ENCODE measurements at regions not wholly inside any gene's neighbourhood (a gene's known extent, or its start where the extent isn't known, plus 50 kb on each side); places are given as distances from the start of the nearest gene placed in this dataset.

- Mint-ChIP-seq H3K27me3 (ENCODE audit: insufficient read depth, low read depth) (peaks cover 23% of the 10 kb centered on the region), H3K4me3 (no peak overlapping the region), H3K9me3 (peaks cover 6% of the 10 kb centered on the region), H3K27ac (no peak overlapping the region), H3K36me3 (peaks cover 2% of the 10 kb centered on the region), H3K4me1 (peaks cover 46% of the 10 kb centered on the region)
- Histone ChIP-seq H3K4me3 (no peak overlapping the region), H3K36me3 (no peaks in the 10 kb centered on the region), H3K27me3 (no peaks in the 10 kb centered on the region), H3K9me3 (ENCODE audit: low read depth) (no peaks in the 10 kb centered on the region), H3F3A (ENCODE audit: low read depth) (peaks cover 52% of the 10 kb centered on the region), H4K20me1 (ENCODE audit: low read depth) (no peaks in the 10 kb centered on the region), H3K9ac (no peak overlapping the region), H3K27ac (no peak overlapping the region), H3K4me2 (no peak overlapping the region), H3K4me1 (peaks cover 58% of the 10 kb centered on the region), H2AFZ (replicated peaks) (no peak overlapping the region), H3K79me2 (ENCODE audit: low read depth) (no peaks in the 10 kb centered on the region)
- DNase-seq (ENCODE audit: low spot score): no peak
- TF ChIP-seq EZH2phosphoT487 (IDR thresholded peaks at IDR 0.05) (no peak), EZH2 (IDR thresholded peaks at IDR 0.05) (no peak), CTCF (IDR thresholded peaks at IDR 0.05) (no peak)
These were observed 105.5 kb upstream of the PKDCC start for GRCh38 chr2:41942278-41942677.

- Mint-ChIP-seq H3K36me3 (peaks cover 2% of the 10 kb centered on the region), H3K27ac (no peak overlapping the region), H3K9me3 (peaks cover 6% of the 10 kb centered on the region), H3K4me3 (no peak overlapping the region), H3K4me1 (peaks cover 46% of the 10 kb centered on the region), H3K27me3 (ENCODE audit: insufficient read depth, low read depth) (peaks cover 26% of the 10 kb centered on the region)
- Histone ChIP-seq H2AFZ (replicated peaks) (no peak overlapping the region), H3F3A (ENCODE audit: low read depth) (peaks cover 52% of the 10 kb centered on the region), H3K27me3 (no peaks in the 10 kb centered on the region), H4K20me1 (ENCODE audit: low read depth) (peaks cover 4% of the 10 kb centered on the region), H3K27ac (no peak overlapping the region), H3K79me2 (ENCODE audit: low read depth) (no peaks in the 10 kb centered on the region), H3K4me1 (peaks cover 58% of the 10 kb centered on the region), H3K36me3 (no peaks in the 10 kb centered on the region), H3K4me3 (no peak overlapping the region), H3K4me2 (no peak overlapping the region), H3K9me3 (ENCODE audit: low read depth) (no peaks in the 10 kb centered on the region), H3K9ac (no peak overlapping the region)
- DNase-seq (ENCODE audit: low spot score): no peak
- TF ChIP-seq CTCF (IDR thresholded peaks at IDR 0.05) (no peak), EZH2phosphoT487 (IDR thresholded peaks at IDR 0.05) (no peak), EZH2 (IDR thresholded peaks at IDR 0.05) (no peak)
These were observed 104.7 kb upstream of the PKDCC start for GRCh38 chr2:41943159-41943558.

DNA sequence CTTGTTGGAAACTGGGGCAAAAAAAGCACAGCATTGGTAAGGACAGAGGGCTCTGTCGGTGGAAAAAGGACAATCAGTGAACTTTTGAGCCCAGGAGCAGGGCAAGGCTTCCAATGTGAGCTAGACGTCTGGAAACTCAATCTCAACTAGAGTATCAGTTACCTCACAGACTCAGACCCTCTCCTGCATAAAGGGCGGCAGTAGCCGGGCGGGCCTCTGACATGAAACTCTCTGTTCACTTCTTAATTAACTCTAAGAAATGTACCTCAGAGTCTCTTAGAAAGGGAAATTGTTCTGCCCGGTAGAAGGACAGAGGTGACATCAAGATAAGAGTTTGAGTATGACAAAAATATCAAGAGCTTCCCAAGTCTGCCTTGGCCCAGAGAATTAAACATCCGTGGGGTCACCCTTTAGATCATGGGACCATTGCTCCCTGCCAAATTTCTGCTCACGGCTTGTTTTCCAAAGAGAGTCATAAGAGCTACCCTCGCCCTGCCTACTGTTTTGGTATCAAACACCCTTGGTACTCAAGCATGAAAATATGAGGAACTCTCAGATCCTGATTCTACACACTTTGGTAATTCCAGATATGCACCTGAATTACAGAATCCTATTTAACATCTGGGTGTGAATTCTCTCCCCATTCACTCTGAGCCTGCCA, 103.5 kb upstream of the PKDCC start:
- Histone ChIP-seq H3K79me2 (ENCODE audit: low read depth) (no peaks in the 10 kb centered on the region), H3K27ac (no peak overlapping the region), H3K36me3 (no peaks in the 10 kb centered on the region), H3K4me1 (peaks cover 56% of the 10 kb centered on the region), H3K27me3 (no peaks in the 10 kb centered on the region), H2AFZ (replicated peaks) (no peak overlapping the region), H3K4me3 (no peak overlapping the region), H3K9me3 (ENCODE audit: low read depth) (no peaks in the 10 kb centered on the region), H3F3A (ENCODE audit: low read depth) (peaks cover 52% of the 10 kb centered on the region), H4K20me1 (ENCODE audit: low read depth) (peaks cover 11% of the 10 kb centered on the region), H3K4me2 (no peak overlapping the region), H3K9ac (no peak overlapping the region)
- no peak for DNase-seq (ENCODE audit: low spot score)
- H3K4me3 Mint-ChIP-seq: no peak overlapping the region
- peak overlapping the region; percentile 11 for H3K27ac Mint-ChIP-seq
- H3K36me3 Mint-ChIP-seq: peaks cover 2% of the 10 kb centered on the region
- peaks cover 29% of the 10 kb centered on the region for H3K27me3 Mint-ChIP-seq (ENCODE audit: insufficient read depth, low read depth)
- TF ChIP-seq EZH2 (IDR thresholded peaks at IDR 0.05) (no peak), CTCF (IDR thresholded peaks at IDR 0.05) (no peak), EZH2phosphoT487 (IDR thresholded peaks at IDR 0.05) (no peak)
- peaks cover 6% of the 10 kb centered on the region for H3K9me3 Mint-ChIP-seq
- peaks cover 46% of the 10 kb centered on the region for H3K4me1 Mint-ChIP-seq

Measured in neural progenitor cell (in vitro differentiated cells).